MM.1S (cell line): ENCODE measurements at regions not wholly inside any gene's neighbourhood (a gene's known extent, or its start where the extent isn't known, plus 50 kb on each side); places are given as distances from the start of the nearest gene placed in this dataset.

ENCODE experiments used
- DNase-seq: peaks from one replicate; pipeline ENCODE4 v3.0.0-alpha.2; 2015
- H2AFZ ChIP-seq: fragments of 300-600 bp; sonication (generic); 2 replicates; pipeline ENCODE4 v1.6.0; 2016; ENCODE audit warnings: antibody characterized with exemption, low read length
- H3F3A ChIP-seq: fragments of 300-600 bp; sonication (generic); 2 replicates; pipeline ENCODE4 v1.6.1; 2016; ENCODE audit warnings: mild to moderate bottlenecking, antibody characterized with exemption, low read length, moderate library complexity, mixed read lengths; ENCODE audit not compliant: insufficient read depth
- H3K27ac ChIP-seq: fragments of 300-600 bp; sonication (generic); 2 replicates; pipeline ENCODE4 v1.5.1; 2016; ENCODE audit warnings: mild to moderate bottlenecking, low read length
- H3K27me3 ChIP-seq: fragments of 300-600 bp; sonication (generic); replicated peaks from 2 replicates; pipeline ENCODE4 v1.6.0; 2016; ENCODE audit warnings: low read length; ENCODE audit not compliant: insufficient read depth
- H3K36me3 ChIP-seq: fragments of 300-600 bp; sonication (generic); replicated peaks from 2 replicates; pipeline ENCODE4 v1.6.1; 2016; ENCODE audit warnings: mild to moderate bottlenecking, low read length, mixed read lengths; ENCODE audit not compliant: insufficient read depth
- H3K4me1 ChIP-seq: fragments of 300-600 bp; sonication (generic); 2 replicates; pipeline ENCODE4 v1.6.1; 2016; ENCODE audit warnings: low read length, mixed read lengths
- H3K4me2 ChIP-seq: fragments of 300-600 bp; sonication (generic); 2 replicates; pipeline ENCODE4 v1.6.0; 2016; ENCODE audit warnings: low read depth, low read length
- H3K4me3 ChIP-seq: fragments of 300-600 bp; sonication (generic); 2 replicates; pipeline ENCODE4 v1.5.1; 2016; ENCODE audit warnings: low read length, mixed read lengths
- H3K79me2 ChIP-seq: fragments of 300-600 bp; sonication (generic); 2 replicates; pipeline ENCODE4 v1.6.1; 2016; ENCODE audit warnings: mixed run types, low read length, mixed read lengths
- H3K9ac ChIP-seq: fragments of 300-600 bp; sonication (generic); 2 replicates; pipeline ENCODE4 v1.6.1; 2016; ENCODE audit warnings: low read length, mixed read lengths
- H3K9me2 ChIP-seq: fragments of 300-600 bp; sonication (generic); replicated peaks from 2 replicates; pipeline ENCODE4 v1.6.1; 2016; ENCODE audit warnings: mild to moderate bottlenecking, low read length, mixed read lengths; ENCODE audit not compliant: insufficient read depth
- H3K9me3 ChIP-seq: fragments of 300-600 bp; sonication (generic); replicated peaks from 2 replicates; pipeline ENCODE4 v1.6.1; 2016; ENCODE audit warnings: mild to moderate bottlenecking, low read length, mixed read lengths; ENCODE audit not compliant: insufficient read depth
- H4K20me1 ChIP-seq: fragments of 300-600 bp; sonication (generic); 2 replicates; pipeline ENCODE4 v1.6.1; 2016; ENCODE audit warnings: mild to moderate bottlenecking, low read length, moderate library complexity, mixed read lengths; ENCODE audit not compliant: insufficient read depth
- CTCF ChIP-seq: fragments of 300-600 bp; sonication (generic); IDR thresholded peaks from 2 replicates; pipeline ENCODE4 v1.5.1; 2016; ENCODE audit warnings: antibody characterized with exemption, low read length, mixed read lengths
- EZH2 ChIP-seq: fragments of 300-600 bp; sonication (generic); optimal IDR thresholded peaks from 2 replicates; pipeline ENCODE3; 2017; ENCODE audit warnings: low read depth, mild to moderate bottlenecking, antibody characterized with exemption, low read length, mixed read lengths
- EZH2phosphoT487 ChIP-seq: fragments of 300-600 bp; sonication (generic); IDR thresholded peaks from 2 replicates; pipeline ENCODE4 v1.6.1; 2018; ENCODE audit warnings: antibody characterized with exemption, low read length

- Histone ChIP-seq H3K79me2 (no peaks in the 10 kb centered on the region), H3K9ac (no peak overlapping the region), H3F3A (no peaks in the 10 kb centered on the region), H3K27me3 (no peaks in the 10 kb centered on the region), H3K9me3 (no peaks in the 10 kb centered on the region), H3K4me1 (no peaks in the 10 kb centered on the region), H3K36me3 (no peaks in the 10 kb centered on the region), H3K4me2 (no peak overlapping the region), H3K27ac (no peak overlapping the region), H3K4me3 (no peak overlapping the region), H3K9me2 (no peaks in the 10 kb centered on the region), H4K20me1 (no peaks in the 10 kb centered on the region), H2AFZ (no peak overlapping the region)
- TF ChIP-seq EZH2phosphoT487 (no peak), EZH2 (no peak), CTCF (no peak)
- no peak for DNase-seq
These were observed 148.8 kb upstream of the VWC2 start for GRCh38 chr7:49624611-49625010.

- Histone ChIP-seq H3K4me2 (no peak overlapping the region), H3K4me3 (no peak overlapping the region), H3K27ac (no peak overlapping the region), H3K9me3 (no peaks in the 10 kb centered on the region), H3K4me1 (no peaks in the 10 kb centered on the region), H3K79me2 (no peaks in the 10 kb centered on the region), H4K20me1 (no peaks in the 10 kb centered on the region), H3K9ac (no peak overlapping the region), H3K27me3 (no peaks in the 10 kb centered on the region), H3F3A (no peaks in the 10 kb centered on the region), H2AFZ (no peak overlapping the region), H3K9me2 (no peaks in the 10 kb centered on the region), H3K36me3 (no peaks in the 10 kb centered on the region)
- no peak for TF ChIP-seq CTCF
- no peak for TF ChIP-seq EZH2phosphoT487
- no peak for TF ChIP-seq EZH2
- DNase-seq, result no peak
These were observed 142.9 kb upstream of the VWC2 start for GRCh38 chr7:49630513-49630912.

GRCh38 chr7:49631071-49631815 is 142.2 kb upstream of the VWC2 start:
- Histone ChIP-seq H3K79me2 (no peaks in the 10 kb centered on the region), H3K4me3 (no peak overlapping the region), H3K4me1 (no peaks in the 10 kb centered on the region), H3K9me2 (no peaks in the 10 kb centered on the region), H4K20me1 (no peaks in the 10 kb centered on the region), H3K4me2 (no peak overlapping the region), H3F3A (no peaks in the 10 kb centered on the region), H3K27me3 (no peaks in the 10 kb centered on the region), H3K36me3 (no peaks in the 10 kb centered on the region), H3K9ac (no peak overlapping the region), H2AFZ (no peak overlapping the region), H3K27ac (no peak overlapping the region), H3K9me3 (no peaks in the 10 kb centered on the region)
- DNase-seq, result no peak
- TF ChIP-seq CTCF, result no peak
- TF ChIP-seq EZH2, result no peak
